Middle frontal gyrus (tissue), 1 donor: ENCODE measurements at regions not wholly inside any gene's neighbourhood (a gene's known extent, or its start where the extent isn't known, plus 50 kb on each side); places are given as distances from the start of the nearest gene placed in this dataset.
"Not testable (repeated sequence)": the region's sequence is repeated elsewhere in the genome, so short reads cannot be mapped to it uniquely, and the experiment has no call there.

ENCODE experiments used
- DNase-seq: peaks from one replicate; pipeline ENCODE4 v3.0.0-alpha.2; 2015; ENCODE audit warnings: low spot score; ENCODE audit errors: extremely low spot score

GRCh38 chr2:240239325-240239724, 98.9 kb upstream of the OTOS start:
- no peak for DNase-seq

- no peak for DNase-seq
These were observed 99.7 kb upstream of the OTOS start for GRCh38 chr2:240240017-240240734.

GRCh38 chr2:240240781-240241180, 100.3 kb upstream of the OTOS start:
- DNase-seq, result no peak

GRCh38 chr2:240241572-240241971, 101.1 kb upstream of the OTOS start:
- DNase-seq, result no peak

- DNase-seq, result not testable (repeated sequence)
These were observed 102.6 kb upstream of the OTOS start for GRCh38 chr2:240243049-240243448.

- no peak for DNase-seq
These were observed 104.1 kb upstream of the OTOS start for GRCh38 chr2:240244543-240244942.

GRCh38 chr2:240245184-240245583, 104.7 kb upstream of the OTOS start:
- no peak for DNase-seq

GRCh38 chr2:240245706-240246105, 105.2 kb upstream of the OTOS start:
- no peak for DNase-seq

GRCh38 chr2:240246173-240246820, 105.8 kb upstream of the OTOS start:
- DNase-seq, result no peak

- DNase-seq, result no peak
These were observed 106.9 kb upstream of the OTOS start for GRCh38 chr2:240247241-240247867.

- no peak for DNase-seq
These were observed 107.6 kb upstream of the OTOS start for GRCh38 chr2:240247868-240248720.

- DNase-seq, result no peak
These were observed 108.4 kb upstream of the OTOS start for GRCh38 chr2:240248721-240249422.

- no peak for DNase-seq
These were observed 109.1 kb upstream of the OTOS start for GRCh38 chr2:240249423-240250149.

- DNase-seq, result no peak
These were observed 109.9 kb upstream of the OTOS start for GRCh38 chr2:240250150-240250984.

GRCh38 chr2:240250985-240251847, 110.8 kb upstream of the OTOS start:
- DNase-seq, result peak; percentile 66

GRCh38 chr2:240251848-240252190, 111.4 kb upstream of the OTOS start:
- DNase-seq, result no peak

GRCh38 chr2:240252191-240252871, 111.9 kb upstream of the OTOS start:
- DNase-seq, result no peak

- DNase-seq, result no peak
These were observed 112.5 kb upstream of the OTOS start for GRCh38 chr2:240252872-240253511.
